ENCODE measurements at regions not wholly inside any gene's neighbourhood (a gene's known extent, or its start where the extent isn't known, plus 50 kb on each side); places are given as distances from the start of the nearest gene placed in this dataset.

DNA sequence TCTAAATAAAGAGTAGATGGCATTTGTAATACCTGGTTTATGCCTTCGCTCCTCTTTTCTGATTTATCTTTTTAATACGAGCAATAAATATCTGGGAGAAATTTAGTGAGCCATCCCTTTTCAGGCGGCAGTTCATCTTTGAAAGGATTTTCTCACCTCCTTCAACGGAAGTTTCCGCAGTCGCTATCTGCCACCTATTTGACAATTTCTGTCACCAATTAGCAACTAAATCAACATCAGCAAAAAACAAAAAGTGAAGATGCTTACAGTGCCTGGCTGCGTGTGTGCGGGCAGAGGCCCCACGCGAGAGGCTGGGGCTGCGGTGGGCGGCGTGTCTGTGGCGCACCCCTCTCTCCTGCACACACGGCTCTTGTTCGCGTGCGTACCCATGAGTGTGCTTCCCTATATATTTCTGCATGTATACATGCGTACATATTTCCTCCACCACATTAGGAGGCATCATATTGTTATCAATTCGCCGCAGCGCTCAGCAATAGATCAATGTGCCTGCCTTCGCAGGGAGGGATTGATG, 117.3 kb upstream of the BARHL2 start:
- no peak for DNase-seq
- no peak overlapping the region for H3K4me3 Mint-ChIP-seq
- TF ChIP-seq CTCF (IDR thresholded peaks at IDR 0.05): no peak
- no peak overlapping the region for H3K27ac Mint-ChIP-seq
- H3K36me3 Mint-ChIP-seq (ENCODE audit: low read depth): no peaks in the 10 kb centered on the region
- no peaks in the 10 kb centered on the region for H3K9me3 Mint-ChIP-seq
- no peaks in the 10 kb centered on the region; the same call in 1 of the 2 replicates for H3K4me1 Mint-ChIP-seq (ENCODE audit: low read depth)
- peaks cover 29% of the 10 kb centered on the region for H3K27me3 Mint-ChIP-seq (ENCODE audit: insufficient read depth)

DNA sequence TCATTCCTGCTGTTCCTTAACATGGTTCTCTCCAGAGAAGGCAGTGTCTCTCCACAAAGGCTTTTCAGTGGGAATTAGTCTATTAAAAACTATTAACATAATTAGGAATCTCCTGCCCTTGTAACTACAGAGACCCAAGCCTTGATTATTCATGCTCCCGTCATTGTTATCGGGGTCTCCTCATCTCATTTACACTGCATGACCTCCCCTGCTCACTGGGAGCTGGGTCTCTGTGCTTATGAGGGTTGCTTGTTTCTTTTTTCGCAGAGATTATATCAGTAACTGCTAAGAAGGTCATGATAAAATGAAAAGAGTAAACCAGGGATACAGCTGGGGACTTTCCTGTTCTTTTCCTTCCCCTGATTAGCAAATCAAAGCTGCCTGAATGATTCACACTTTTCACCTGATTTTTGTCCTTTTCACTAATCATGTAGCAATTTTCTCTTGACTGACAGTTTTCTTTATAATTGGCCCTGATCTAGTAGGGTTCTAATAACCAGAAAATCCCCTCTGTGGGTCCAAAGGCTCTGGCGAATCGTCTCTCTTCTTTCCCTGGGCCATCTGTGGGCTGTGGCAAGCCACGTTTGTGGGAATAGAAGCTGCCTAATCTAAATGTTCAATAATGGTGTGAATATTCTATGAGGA, 116.5 kb upstream of the BARHL2 start:
- H3K9me3 Mint-ChIP-seq: no peaks in the 10 kb centered on the region
- no peak overlapping the region for H3K4me3 Mint-ChIP-seq
- TF ChIP-seq CTCF (IDR thresholded peaks at IDR 0.05): no peak
- no peaks in the 10 kb centered on the region; the same call in 1 of the 2 replicates for H3K4me1 Mint-ChIP-seq (ENCODE audit: low read depth)
- peaks cover 29% of the 10 kb centered on the region for H3K27me3 Mint-ChIP-seq (ENCODE audit: insufficient read depth)
- H3K27ac Mint-ChIP-seq: no peak overlapping the region
- DNase-seq: no peak
- no peaks in the 10 kb centered on the region for H3K36me3 Mint-ChIP-seq (ENCODE audit: low read depth)

DNA sequence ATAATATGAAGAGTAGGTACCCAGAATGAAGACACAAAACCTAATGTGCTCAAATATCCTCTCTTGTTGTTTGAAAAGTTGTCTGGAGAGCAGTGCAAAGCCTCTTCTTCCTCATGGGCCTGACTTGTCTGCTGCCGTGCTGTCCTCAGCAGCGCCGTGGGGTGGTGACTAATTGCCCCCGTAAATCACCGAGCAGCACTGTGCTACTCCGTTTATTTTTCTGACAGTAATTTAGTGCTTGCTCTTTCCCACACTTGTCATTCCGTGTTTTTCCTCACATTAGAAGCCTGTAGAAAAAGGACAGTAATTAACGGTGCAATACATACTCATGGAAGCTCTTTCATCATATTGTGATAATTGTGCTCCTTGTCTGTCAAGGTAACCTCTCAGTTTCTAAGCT, 114.8 kb upstream of the BARHL2 start:
- H3K9me3 Mint-ChIP-seq: no peaks in the 10 kb centered on the region
- TF ChIP-seq CTCF (IDR thresholded peaks at IDR 0.05): no peak
- peaks cover 27% of the 10 kb centered on the region for H3K27me3 Mint-ChIP-seq (ENCODE audit: insufficient read depth)
- no peak overlapping the region for H3K27ac Mint-ChIP-seq
- no peaks in the 10 kb centered on the region for H3K36me3 Mint-ChIP-seq (ENCODE audit: low read depth)
- H3K4me1 Mint-ChIP-seq (ENCODE audit: low read depth): no peaks in the 10 kb centered on the region; the same call in 1 of the 2 replicates
- DNase-seq: no peak
- no peak overlapping the region for H3K4me3 Mint-ChIP-seq

DNA sequence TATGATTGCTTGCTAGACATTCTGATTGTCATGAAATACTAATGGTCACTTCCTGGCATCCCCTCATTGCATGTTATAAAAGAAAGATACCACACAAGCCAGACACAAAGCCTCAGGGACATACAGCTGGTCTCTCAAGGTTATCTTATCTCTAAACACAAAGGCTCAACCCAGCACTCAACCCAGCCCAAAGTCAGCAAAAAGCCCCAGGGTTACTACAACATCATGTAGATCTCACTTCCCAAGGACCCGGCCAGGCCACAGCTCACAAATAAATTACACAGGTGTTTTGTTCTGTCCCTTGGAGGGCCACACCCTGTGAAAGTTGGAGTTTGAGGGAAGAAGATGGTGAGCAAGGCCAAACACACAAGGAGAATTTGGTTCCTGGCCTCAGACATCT, 109.7 kb upstream of the BARHL2 start:
- no peak overlapping the region for H3K4me3 Mint-ChIP-seq
- TF ChIP-seq CTCF (IDR thresholded peaks at IDR 0.05): no peak

DNA sequence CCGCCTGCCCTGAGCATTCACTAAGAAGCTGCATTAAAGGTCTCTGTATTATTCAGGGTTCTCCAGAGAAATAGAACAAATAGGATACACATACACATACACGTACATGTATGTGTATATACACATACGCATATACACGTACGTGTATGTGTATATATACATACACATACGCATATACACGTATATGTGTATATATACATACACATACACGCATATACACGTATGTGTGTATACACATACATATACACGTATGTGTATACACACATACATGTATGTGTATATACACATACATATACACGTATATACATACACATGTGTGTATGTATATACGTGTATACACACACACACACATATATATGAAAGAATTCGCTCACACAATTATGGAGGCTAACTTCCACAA, 108.9 kb upstream of the BARHL2 start:
- H3K27ac Mint-ChIP-seq: no peak overlapping the region
- H3K9me3 Mint-ChIP-seq: no peaks in the 10 kb centered on the region
- DNase-seq: no peak
- TF ChIP-seq CTCF (IDR thresholded peaks at IDR 0.05): no peak
- no peaks in the 10 kb centered on the region for H3K4me1 Mint-ChIP-seq (ENCODE audit: low read depth)
- H3K27me3 Mint-ChIP-seq (ENCODE audit: insufficient read depth): peaks cover 4% of the 10 kb centered on the region; the same call in 1 of the 2 replicates
- no peaks in the 10 kb centered on the region for H3K36me3 Mint-ChIP-seq (ENCODE audit: low read depth)
- H3K4me3 Mint-ChIP-seq: no peak overlapping the region

More for the DNA sequence above, 109.7 kb upstream of the BARHL2 start:
- H3K9me3 Mint-ChIP-seq: no peaks in the 10 kb centered on the region
- no peaks in the 10 kb centered on the region for H3K36me3 Mint-ChIP-seq (ENCODE audit: low read depth)
- no peak for DNase-seq
- H3K27me3 Mint-ChIP-seq (ENCODE audit: insufficient read depth): peaks cover 4% of the 10 kb centered on the region; the same call in 1 of the 2 replicates
- H3K27ac Mint-ChIP-seq: no peak overlapping the region
- no peaks in the 10 kb centered on the region; the same call in 1 of the 2 replicates for H3K4me1 Mint-ChIP-seq (ENCODE audit: low read depth)

Measured in HFFc6 (cell line).